NCI-H146 (cell line): ENCODE measurements at regions not wholly inside any gene's neighbourhood (a gene's known extent, or its start where the extent isn't known, plus 50 kb on each side); places are given as distances from the start of the nearest gene placed in this dataset.
A peak's percentile ranks its signal among the peaks of the same experiment; 100 is the strongest.
"Not testable (repeated sequence)": the region's sequence is repeated elsewhere in the genome, so short reads cannot be mapped to it uniquely, and the experiment has no call there.

Experiments used
- DNase-seq: peaks from one replicate; lab custom pipeline; 2025; lab: John Stamatoyannopoulos, UW

DNA sequence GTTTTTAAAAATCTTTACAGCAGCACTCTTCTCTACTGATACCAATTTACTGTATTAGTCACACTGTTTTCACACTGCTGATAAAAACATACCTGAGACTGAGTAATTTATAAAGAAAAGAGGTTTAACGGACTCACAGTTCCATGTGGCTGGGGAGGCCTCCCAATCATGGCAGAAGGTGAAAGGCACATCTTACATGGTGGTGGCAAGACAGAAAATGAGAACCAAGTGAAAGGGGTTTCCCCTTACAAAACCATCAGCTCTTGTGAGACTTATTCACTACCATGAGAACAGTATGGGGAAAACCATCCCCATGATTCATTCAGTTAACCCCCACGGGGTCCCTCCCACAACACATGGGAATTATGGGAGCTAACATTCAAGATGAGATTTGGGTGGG, 481.9 kb upstream of the TLE4 start:
- DNase-seq, result not testable (repeated sequence)

DNA sequence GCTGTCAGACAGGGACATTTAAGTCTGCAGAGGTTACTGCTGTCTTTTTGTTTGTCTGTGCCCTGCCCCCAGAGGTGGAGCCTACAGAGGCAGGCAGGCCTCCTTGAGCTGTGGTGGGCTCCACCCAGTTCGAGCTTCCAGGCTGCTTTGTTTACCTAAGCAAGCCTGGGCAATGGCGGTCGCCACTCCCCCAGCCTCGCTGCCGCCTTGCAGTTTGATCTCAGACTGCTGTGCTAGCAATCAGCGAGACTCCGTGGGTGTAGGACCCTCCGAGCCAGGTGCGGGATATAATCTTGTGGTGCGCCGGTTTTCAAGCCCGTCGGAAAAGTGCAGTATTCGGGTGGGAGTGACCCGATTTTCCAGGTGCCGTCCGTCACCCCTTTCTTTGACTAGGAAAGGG, 468.5 kb upstream of the TLE4 start:
- DNase-seq, result not testable (repeated sequence)

DNA sequence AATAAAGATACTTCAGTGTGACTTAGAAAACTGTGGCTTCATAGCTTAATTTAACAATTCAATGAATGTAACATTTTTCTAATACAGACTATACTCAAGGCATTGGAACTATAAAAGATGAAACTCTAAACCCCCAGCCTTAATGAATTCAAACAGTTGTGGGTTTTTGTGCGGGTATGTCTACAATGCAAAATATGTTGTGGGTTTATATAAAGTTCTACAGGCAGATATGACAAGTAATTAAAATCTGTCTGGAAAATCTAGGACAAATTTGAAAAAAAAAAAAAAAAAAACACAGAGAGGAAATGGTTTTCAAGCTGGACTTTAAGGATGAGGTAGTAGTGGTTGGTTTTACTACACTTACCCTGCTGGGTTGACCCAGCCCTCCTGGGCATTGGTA, 467.5 kb upstream of the TLE4 start:
- DNase-seq, result no peak

DNA sequence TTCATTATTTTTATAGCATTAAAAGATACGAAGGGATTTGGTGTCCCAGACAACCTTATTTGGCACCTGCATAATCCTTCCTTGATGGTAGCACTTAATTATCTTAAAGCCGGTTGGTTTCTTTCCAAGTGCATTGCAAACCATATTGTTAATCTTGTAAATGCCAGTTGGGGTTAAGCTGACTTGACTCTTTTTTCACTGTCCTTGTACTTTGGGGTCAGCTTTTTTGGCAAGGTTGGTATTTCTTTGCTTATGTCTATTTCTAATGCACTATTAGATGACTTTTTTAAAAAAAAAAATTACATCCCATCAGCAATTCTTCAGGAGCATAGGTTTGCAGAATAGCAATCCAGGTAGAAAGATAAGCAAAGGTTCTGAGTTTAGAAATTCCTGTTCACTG, 466.8 kb upstream of the TLE4 start:
- DNase-seq, result no peak

DNA sequence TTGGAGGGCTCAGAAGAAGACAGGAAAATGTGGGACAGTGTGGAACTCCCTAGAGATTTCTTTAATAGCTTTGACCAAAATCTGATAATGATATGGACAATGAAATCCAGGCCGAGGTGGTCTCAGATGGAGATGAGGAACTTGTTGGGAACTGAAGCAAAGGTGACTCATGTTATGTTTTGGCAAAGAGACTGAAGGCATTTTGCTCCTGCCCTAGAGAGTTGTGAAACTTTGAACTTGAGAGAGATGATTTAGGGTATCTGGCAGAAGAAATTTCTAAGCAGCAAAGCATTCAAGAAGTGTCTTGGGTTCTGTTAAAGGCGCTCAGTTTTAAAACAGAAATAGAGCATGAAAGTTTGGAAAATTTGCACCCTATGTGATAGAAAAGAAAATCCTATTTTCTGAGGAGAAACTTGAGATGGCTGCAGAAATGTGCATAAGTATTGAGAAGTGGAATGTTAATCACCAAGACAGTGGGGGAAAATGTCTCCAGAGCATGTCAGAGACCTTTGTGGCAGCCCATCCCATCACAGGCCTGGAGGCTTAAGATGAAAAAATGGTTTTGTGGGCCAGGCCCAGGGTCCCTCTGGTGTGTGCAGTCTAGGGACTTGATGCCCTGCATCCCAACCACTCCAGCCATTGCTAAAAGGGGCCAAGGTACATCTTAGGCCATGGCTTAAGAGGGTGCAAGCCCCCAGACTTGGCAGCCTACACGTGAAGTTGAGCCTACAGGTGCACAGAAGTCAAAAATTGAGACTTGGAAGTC, 463.7 kb upstream of the TLE4 start:
- no peak for DNase-seq

DNA sequence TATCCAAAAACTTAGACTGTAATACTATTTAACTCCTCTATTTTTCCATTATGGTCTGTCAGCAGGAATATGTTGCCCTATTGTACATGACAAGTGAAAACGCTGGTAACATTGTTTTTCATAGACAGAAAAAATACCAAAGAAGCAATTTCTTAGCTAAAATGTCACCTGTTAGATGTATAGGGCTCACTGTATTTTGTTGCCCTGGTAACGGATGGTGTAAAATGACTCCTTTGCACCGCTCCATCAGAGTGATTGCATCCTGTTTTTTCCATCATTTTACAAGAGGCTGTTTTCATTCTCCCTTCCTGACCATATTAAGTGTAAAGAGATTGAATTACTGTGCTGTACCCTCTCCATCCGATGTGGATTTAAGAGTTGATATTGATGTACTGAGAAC, 460.1 kb upstream of the TLE4 start:
- no peak for DNase-seq

DNA sequence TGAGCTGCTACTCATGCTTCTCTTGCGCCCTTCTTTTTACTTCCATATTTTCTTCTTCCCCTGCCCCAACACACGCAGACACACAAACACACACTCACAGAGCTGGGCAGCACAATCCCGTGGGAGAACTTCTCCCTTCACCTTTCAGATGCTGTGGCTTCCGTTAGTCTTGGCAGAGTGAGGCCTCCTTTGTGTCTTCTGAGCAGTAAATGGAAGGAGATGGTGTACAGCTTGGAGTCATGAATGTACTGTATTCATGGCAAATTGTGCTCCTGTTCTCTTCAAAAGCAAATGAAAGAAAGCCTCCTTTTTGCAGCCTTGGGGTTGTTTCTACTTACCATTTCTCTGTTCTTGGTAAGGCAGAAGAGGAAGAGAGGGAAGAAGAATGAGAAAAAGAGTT, 456.6 kb upstream of the TLE4 start:
- no peak for DNase-seq

DNA sequence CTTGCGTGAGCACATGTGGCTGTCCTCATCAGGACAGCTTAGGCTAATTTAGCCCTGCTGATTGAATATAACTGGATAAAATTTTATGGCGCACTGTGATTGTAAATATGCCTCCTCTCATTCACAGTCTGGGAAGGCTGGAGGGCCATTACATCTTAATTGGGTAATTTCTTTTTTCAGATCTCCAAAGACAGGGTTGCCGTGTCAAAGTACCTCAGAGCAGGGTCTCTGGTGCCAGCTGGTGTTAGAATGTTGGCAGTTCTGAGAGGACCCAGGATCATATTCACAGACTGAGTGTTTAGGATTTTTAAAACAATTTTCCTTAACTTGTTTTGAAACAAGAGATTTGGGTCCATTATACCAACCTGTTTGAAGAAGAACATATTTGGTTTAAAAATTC, 455.7 kb upstream of the TLE4 start:
- peak; percentile 42 for DNase-seq

DNA sequence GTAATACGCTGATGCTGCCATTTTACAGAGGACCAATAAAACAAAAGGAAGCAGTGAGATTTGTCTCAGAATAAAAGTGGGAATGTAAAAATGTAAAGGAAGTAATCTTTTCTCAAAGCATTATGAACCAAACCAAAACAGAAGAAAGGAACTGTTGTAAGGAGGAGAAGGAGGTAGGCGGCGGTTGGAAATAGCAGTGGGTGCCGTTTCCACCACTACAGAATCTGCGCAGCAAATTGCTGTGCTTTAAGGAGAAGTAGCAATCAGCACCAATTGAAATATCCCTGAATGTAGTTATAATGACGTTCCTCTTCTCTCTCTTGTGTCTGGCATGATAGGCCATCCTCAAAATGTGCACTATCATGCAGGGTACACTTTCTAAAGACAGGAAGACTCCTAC, 455.1 kb upstream of the TLE4 start:
- no peak for DNase-seq

DNA sequence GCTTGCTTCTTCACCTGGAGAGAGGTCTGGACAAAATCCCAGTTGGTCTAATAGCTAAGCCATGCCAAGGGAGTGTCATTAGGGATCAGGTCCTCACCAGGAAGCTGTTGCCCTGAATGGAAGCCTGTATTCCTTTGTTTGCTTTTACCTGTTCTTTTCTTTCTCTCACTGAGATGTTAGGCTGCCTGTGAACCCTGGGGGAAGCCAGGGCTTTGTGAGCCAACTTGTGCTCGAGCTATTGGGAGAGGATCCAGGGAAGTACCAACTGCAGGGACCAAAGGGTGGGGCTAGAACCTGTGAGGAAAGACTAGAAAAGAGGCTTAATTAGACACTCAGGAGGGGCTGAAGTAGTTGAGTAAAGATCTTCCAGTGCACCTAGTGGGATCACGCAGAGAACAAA, 451.2 kb upstream of the TLE4 start:
- peak; percentile 82 for DNase-seq

DNA sequence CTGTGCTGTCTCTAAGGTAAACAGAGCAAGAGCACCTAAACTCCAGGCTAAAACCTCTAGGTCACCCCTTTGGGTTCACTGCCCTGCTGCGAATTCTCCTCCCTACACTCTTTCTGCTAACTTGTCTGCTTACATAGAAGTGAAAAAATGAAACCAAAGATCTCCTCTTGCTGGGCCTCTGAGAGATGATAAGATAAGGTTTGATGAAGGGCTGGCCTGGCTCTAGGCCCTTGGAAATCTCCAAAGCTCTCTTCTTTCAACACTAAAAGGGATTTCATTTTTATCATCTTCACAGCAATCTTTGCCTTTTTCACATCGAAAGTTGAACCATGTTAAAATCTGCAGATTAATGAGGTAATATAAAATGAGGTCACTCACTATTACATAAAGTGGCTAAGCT, 450.8 kb upstream of the TLE4 start:
- no peak for DNase-seq

DNA sequence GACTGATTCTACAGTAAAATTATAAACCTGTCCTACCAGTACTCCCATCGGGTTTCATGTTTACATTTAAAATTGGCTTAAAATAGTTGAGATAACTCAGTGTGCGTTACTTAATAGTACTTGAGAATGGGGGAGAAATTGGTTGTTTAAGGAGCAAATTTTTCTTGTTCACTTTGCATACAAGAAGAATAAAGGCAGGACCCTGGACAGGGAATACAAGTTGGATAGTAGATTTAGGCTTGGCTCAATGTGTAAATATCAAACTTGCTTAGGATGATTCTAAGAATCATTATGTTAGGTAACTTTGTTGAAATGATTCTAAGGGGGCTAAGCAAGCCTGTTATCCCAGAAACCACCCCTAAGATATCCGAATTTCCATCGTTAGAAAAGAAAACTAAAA, 448.4 kb upstream of the TLE4 start:
- no peak for DNase-seq

DNA sequence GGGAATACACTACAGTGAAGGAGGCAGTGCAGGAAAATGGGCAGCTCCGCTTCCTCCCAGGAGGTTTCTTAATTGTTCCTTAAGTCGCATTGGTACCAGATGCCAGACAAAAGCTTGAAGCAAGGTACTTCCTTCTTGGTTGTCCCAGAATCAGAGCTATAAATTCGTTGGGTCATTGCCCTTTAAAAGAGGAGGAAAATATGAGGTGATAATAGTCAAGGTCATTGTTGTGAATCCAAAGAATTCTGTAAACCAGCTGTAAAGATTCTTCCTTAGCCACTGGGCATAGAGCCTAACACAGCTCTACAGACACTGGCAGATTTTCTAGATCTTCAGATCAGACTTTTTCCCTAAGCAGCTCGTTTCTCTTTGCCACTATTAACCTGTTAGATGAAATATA, 444.1 kb upstream of the TLE4 start:
- DNase-seq, result no peak

DNA sequence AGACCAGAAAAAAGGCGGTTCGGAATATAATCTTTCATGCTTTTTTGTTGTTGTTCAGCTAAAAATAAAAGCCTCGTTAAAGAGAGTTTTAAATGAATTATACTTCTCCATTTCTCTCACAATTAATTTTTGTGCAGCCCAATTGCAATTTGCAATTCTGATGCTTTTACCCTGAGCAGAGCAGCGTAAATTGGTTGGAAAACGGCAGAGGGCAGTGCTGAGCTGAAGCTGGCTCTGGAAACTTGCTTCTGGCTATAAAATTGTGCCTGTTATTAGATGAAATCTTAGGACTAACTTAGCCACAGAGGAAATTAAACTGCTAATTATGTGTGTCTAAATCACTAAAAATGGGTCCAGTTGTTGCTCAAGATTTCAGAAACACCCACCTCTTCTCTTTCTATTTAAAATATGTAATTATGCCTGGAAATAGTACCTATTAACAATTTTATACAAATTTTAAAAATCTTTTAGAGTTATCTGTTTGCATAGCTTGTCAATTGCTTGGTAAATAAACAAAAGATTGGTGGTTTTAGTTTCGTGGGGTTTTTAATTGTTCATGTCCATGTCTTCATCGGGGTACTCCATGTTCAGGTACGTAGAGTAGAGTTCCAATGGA, 441.8 kb upstream of the TLE4 start:
- DNase-seq, result peak; percentile 38

DNA sequence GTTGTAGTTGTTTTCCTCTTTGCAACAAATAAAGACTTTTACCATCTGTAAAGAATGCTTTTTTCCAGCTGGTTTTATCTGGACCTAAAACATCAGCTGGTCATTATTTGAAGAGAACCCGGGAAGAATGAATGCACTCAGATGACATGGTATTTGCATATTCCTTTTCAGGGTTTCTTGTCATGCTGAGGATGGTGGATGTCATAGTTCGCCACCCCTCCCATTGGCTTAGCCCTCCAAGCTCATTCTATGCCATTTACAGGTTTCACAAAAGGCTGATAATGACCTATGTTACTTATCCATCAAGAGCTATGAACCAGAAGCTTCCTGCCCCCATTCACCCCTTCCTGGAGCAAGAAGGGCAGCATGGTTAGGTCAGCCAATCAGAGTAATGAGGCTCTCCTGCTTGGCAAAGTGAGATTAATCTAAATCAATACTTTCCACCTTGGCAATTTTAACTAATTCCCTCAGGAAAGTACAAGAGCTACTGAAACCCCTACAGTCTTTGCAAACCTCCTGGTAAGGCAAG, 440.5 kb upstream of the TLE4 start:
- DNase-seq, result no peak

DNA sequence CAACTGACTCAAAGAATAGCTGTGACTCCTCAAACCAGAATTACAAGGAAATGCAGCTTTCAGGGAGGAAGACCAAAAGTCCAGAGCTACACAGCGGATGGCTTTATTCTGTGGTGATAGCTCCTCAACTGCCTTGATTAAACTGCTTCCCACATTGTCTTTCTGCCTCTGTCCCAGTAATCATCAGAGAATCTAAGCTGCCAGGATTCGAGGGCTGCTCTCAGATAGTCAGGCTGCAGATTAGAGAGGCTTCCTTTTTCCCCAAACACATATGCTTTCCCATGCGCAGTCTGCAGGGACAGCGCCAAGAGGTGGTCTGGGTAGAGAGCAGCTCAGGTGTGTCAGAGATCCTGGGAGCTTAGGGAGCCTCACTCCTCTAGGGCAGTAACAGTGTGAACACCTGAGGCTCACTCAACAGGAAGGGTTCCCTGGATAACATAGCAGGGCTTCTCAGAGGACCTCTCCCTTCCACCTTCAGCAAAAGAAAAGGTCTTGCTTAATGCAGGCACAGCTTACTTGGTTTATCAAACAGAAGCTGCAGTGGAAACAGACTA, 439.9 kb upstream of the TLE4 start:
- no peak for DNase-seq

DNA sequence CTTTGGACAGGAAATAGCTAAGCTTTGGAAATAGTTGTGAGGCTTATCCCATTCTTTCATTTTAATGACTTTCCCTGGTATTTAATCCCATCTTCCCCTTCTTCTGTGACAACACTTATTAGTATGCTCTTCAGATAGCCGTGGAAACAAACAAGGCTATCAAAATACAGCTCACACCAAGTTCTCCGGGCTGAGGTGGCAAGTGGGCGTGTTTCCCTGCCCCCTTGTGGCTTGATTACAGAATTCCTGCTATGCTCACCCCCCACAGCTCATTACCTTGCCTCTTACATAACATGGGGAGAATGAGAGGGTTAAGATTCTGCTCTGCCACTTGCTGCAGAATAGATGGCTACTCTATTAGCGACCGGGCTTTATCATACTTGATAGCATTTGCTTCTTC, 437.1 kb upstream of the TLE4 start:
- peak; percentile 18 for DNase-seq

DNA sequence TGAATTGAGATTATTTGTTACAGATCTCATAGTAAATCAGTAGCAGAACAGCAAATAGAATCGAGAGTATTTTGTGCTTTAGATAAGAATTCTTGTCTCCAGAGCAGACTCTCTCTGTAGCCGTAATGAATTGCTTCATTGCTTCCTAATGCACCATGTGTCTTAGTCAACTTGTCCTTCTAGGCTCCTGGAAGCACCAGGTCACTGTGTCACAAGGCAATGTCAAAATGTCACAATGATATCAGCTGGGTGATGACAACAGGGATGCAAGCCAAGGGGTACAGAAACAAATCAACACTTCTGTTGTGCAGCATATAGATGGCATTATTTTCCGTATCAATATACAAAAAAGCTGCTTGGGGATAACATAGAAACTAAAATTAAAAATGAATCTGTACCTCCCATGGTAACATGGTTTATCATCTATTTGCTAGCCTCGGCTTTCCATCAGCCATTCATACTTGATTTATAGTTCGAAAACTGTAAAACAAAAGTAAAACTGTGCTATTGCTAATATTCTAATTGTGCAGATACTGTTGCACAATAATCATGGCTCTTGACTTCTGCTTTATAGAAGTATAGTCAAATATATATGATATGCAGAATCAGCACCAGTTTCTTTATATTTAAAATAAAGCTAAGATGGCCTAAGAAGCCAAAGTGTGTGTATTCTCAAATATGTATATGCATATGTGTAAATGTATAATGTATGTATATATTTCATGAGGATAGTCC, 435.9 kb upstream of the TLE4 start:
- no peak for DNase-seq

DNA sequence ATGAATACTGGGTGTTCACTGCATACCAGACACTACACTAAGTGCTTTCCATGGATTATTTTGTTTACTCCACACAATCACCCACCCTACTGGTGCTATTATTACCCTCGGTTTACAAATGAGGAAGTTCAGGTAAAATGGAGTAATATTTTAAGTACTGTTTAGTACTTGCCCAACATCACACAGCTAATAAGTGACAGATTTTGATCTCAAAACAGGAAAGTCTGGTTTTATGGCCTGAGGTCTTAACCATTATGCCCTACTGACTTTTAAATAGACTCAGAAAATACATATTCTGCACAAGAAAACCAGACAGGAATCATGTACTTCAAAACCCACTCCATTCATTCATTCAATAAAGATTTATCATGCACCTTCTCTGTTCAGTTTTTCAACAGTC, 431.0 kb upstream of the TLE4 start:
- DNase-seq, result no peak

DNA sequence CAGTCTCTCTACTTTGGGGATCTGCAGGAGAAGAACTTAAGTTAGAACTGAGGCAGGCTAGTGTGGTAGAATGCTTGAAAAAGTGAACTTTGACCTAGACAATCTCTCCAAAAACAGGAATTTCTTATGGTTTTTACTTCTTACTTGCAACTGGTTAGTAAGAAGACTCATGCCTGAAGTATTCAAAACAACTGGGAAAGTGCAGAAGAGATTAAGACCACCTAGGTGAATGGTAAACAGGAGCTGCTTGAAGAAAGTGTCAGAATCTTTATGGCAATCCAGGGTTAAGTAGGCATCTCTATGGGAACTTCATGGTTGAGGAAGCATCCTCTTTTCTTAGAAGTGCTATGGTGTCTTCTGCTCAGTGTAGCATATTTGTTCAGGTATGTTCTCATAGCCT, 428.6 kb upstream of the TLE4 start:
- DNase-seq, result no peak

DNA sequence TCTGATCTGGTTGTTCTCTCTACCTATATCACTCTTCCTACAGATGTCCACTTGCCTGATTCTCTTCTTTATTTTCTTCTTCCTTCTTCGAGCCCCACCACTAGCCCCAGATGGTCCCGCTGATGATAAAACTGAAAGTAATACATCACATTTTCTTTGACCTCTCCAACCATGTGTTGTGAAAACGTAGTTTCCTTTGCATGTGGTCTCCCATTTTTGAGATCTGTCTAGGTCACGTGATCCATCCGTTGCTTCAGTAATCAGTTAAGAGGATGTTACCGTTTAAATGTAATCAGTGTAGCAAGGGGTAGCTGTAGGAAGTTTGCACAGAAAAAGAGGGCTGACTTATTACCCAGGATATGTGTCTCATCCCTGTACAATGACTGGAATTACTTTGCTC, 426.3 kb upstream of the TLE4 start:
- DNase-seq, result no peak

DNA sequence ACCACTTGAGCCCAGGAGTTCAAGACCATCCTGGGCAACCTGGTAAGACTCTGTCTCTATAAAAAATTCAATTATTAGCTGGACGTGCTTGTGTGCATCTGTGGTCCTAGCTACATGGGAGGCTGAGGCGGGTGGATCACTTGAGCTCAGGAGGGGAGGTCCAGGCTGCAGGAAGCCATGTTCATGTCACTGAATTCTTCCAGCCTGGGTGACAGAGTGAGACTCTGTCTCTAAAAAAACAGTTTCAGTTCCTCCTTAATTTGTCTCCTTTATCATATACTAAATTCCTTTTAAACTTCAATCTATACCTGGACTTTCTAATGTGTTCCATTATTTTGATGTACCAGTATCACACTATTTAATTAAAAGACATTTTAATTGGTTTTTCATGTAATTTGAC, 422.2 kb upstream of the TLE4 start:
- no peak for DNase-seq

DNA sequence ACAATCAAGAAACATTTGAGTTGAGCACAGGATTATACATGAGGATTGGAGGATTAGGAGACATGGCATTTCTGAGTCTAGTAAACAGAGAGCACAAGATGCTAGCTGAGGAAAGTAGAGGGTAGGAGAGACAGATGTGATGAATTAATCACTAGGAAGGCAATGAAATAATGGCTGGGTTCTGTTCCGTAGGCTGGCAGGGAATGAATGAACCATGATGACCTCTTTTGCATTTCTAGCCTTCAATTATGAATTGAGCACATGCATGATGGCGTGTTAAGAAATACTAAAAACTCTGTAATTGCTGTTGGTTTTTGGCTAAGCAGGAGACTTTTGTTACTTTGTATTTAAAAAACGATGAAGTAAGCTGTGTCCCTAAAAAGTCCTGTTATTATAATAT, 420.0 kb upstream of the TLE4 start:
- DNase-seq, result no peak
